AG04450 (cell line): ENCODE measurements at regions not wholly inside any gene's neighbourhood (a gene's known extent, or its start where the extent isn't known, plus 50 kb on each side); places are given as distances from the start of the nearest gene placed in this dataset.

Experiments
- CTCF ChIA-PET: fragments of 300-600, 350-600 bp; formaldehyde crosslinking; extraction: SDS; loops from one replicate; lab custom pipeline; 2022; ENCODE audit warnings: antibody characterized with exemption, inconsistent platforms; lab: Charles Lee
- POLR2A ChIA-PET: fragments of 350-600 bp; formaldehyde crosslinking; extraction: SDS; loops from one replicate; lab custom pipeline; 2021; ENCODE audit warnings: antibody characterized with exemption, inconsistent platforms; lab: Yijun Ruan, JAX
- DNase-seq: peaks from one replicate; pipeline ENCODE4 v3.0.0-alpha.2; 2011; ENCODE audit warnings: low read depth, low spot score
- H3K27ac ChIP-seq: one replicate; pipeline ENCODE4 v1.5.1; 2012; ENCODE audit warnings: low read depth, low read length, control low read depth
- H3K27me3 ChIP-seq: one replicate; pipeline ENCODE4 v1.6.0; 2012; ENCODE audit warnings: low read length; ENCODE audit not compliant: control insufficient read depth, insufficient read depth
- H3K4me3 ChIP-seq: 2 replicates; pipeline ENCODE4 v1.5.1; 2011; ENCODE audit warnings: mild to moderate bottlenecking, low read depth, low read length, control low read depth
- H3K9me3 ChIP-seq: 2 replicates; pipeline ENCODE4 v1.5.1; 2012; ENCODE audit warnings: low read length; ENCODE audit not compliant: control insufficient read depth, insufficient read depth
- TF ChIP-seq, protein P1 (sequence below): IDR thresholded peaks from 2 replicates; pipeline ENCODE4 v1.5.1; 2011; ENCODE audit warnings: low read depth, low read length, control low read depth, inconsistent platforms

GRCh38 chr5:44663991-44664710 is 144.6 kb upstream of the MRPS30 start:
- no peak overlapping the region for H3K4me3 ChIP-seq
- ChIA-PET CTCF (no interaction called here), POLR2A (no interaction called here)
- H3K27me3 ChIP-seq, result no peaks in the 10 kb centered on the region
- H3K9me3 ChIP-seq, result peaks cover 21% of the 10 kb centered on the region
- no peak overlapping the region for H3K27ac ChIP-seq
- DNase-seq, result no peak
- TF ChIP-seq, protein P1, sequence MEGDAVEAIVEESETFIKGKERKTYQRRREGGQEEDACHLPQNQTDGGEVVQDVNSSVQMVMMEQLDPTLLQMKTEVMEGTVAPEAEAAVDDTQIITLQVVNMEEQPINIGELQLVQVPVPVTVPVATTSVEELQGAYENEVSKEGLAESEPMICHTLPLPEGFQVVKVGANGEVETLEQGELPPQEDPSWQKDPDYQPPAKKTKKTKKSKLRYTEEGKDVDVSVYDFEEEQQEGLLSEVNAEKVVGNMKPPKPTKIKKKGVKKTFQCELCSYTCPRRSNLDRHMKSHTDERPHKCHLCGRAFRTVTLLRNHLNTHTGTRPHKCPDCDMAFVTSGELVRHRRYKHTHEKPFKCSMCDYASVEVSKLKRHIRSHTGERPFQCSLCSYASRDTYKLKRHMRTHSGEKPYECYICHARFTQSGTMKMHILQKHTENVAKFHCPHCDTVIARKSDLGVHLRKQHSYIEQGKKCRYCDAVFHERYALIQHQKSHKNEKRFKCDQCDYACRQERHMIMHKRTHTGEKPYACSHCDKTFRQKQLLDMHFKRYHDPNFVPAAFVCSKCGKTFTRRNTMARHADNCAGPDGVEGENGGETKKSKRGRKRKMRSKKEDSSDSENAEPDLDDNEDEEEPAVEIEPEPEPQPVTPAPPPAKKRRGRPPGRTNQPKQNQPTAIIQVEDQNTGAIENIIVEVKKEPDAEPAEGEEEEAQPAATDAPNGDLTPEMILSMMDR, result no peak

DNA sequence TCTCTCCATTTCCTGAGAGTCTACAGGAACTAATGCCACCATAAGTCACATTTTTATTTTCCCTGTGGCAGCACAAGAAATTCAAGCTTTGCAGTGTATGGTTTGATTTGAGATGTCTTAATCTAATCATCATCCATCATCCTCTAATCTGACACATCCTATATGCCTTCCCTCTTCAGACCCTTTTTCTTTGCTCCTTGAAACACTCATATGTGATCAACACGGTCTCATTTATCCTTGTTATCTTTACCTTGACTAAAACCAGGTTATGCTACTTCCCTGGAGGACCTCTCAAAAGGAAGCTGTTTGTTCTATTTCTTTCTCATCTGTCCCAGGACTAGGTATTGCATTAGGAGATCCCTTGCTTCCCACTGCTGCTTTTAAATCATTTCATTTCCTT is 146.9 kb upstream of the MRPS30 start:
- ChIA-PET POLR2A (no interaction called here), CTCF (no interaction called here)
- H3K9me3 ChIP-seq, result peaks cover 15% of the 10 kb centered on the region
- no peaks in the 10 kb centered on the region for H3K27me3 ChIP-seq
- no peak for DNase-seq
- TF ChIP-seq, protein P1, result no peak
- no peak overlapping the region for H3K4me3 ChIP-seq
- no peak overlapping the region for H3K27ac ChIP-seq

- TF ChIP-seq, protein P1, result no peak
- no peak for DNase-seq
- Histone ChIP-seq H3K4me3 (no peak overlapping the region), H3K27me3 (no peaks in the 10 kb centered on the region), H3K9me3 (peaks cover 12% of the 10 kb centered on the region), H3K27ac (no peak overlapping the region)
- CTCF ChIA-PET, result no interaction called here
- POLR2A ChIA-PET, result no interaction called here
Observed at GRCh38 chr5:44660251-44660650, 148.5 kb upstream of the MRPS30 start.

DNA sequence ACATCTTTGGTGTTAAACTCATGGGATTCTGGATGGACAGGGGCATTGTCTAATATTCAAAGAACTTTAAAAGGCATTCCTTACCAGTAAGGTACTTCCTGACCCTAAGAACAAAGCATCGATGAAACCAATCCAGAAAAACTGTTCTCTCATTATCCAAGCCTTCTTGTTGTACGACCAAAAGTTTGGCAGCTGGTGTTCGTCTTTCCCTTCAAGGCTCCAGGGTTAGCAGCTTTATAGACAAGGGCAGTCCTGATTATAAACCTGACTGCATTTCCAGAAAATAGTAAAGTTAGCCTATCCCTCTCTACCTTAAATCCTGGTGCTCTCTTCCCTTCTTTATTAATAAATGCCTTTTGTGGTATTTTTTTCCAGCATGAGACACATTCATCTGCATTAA is 149.4 kb upstream of the MRPS30 start:
- no peak for DNase-seq
- H3K27ac ChIP-seq, result no peak overlapping the region
- TF ChIP-seq, protein P1, result no peak
- H3K9me3 ChIP-seq, result peaks cover 4% of the 10 kb centered on the region
- POLR2A ChIA-PET, result no interaction called here
- CTCF ChIA-PET, result no interaction called here
- H3K27me3 ChIP-seq, result no peaks in the 10 kb centered on the region
- H3K4me3 ChIP-seq, result no peak overlapping the region

DNA sequence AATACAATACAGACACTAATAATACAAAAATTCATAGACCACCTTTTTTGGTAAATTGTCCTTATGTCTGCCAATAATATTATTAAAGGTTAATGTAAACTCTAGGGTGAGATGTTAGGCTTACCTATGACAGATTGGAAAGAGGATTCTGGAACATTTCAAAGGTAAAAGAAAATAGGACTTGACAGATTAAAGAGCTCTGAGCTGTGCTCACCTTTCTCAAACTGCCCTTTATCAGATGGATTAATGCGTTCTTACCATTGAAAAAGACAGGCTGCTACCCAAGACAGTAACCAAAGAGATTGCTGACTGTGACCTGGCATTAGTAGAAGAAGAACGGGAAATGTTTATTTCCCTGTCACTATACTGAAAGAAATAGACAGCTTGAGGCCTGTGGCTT is 156.1 kb upstream of the MRPS30 start:
- CTCF ChIA-PET, result no interaction called here

More for the DNA sequence above, 156.1 kb upstream of the MRPS30 start:
- no peaks in the 10 kb centered on the region for H3K27me3 ChIP-seq
- POLR2A ChIA-PET, result interaction anchor here (0.6 kb wide), 1 partner anchor 1415 kb away, joined by 12 read pairs; no protein-coding TSS in a partner anchor
- H3K27ac ChIP-seq, result no peak overlapping the region
- TF ChIP-seq, protein P1, result no peak
- no peaks in the 10 kb centered on the region for H3K9me3 ChIP-seq
- H3K4me3 ChIP-seq, result no peak overlapping the region
- DNase-seq, result no peak
